GM19043 (cell line): ENCODE measurements at regions not wholly inside any gene's neighbourhood (a gene's known extent, or its start where the extent isn't known, plus 50 kb on each side); places are given as distances from the start of the nearest gene placed in this dataset.
"Not testable (repeated sequence)": the region's sequence is repeated elsewhere in the genome, so short reads cannot be mapped to it uniquely, and the experiment has no call there.

ENCODE experiments used
- ATAC-seq: cut with Tn5 transposase; IDR thresholded peaks from one replicate; pipeline ENCODE4 v1.9.1; 2021; ENCODE audit warnings: low read depth; ENCODE audit not compliant: unreplicated experiment

- no peak for ATAC-seq
These were observed 1045.8 kb downstream of the BRD1 start for GRCh38 chr22:48781868-48782267.

- no peak for ATAC-seq
These were observed 1046.3 kb downstream of the BRD1 start for GRCh38 chr22:48781391-48781790.

GRCh38 chr22:48780597-48781277 is 1046.9 kb downstream of the BRD1 start:
- no peak for ATAC-seq

GRCh38 chr22:48779661-48780596 is 1047.7 kb downstream of the BRD1 start:
- no peak for ATAC-seq

- no peak for ATAC-seq
These were observed 1048.4 kb downstream of the BRD1 start for GRCh38 chr22:48779211-48779643.

- no peak for ATAC-seq
These were observed 1049.1 kb downstream of the BRD1 start for GRCh38 chr22:48778308-48779195.

- no peak for ATAC-seq
These were observed 1055.3 kb downstream of the BRD1 start for GRCh38 chr22:48772286-48772907.

GRCh38 chr22:48765595-48765994 is 1062.1 kb downstream of the BRD1 start:
- ATAC-seq, result no peak

GRCh38 chr22:48761546-48761945 is 1066.1 kb downstream of the BRD1 start:
- ATAC-seq, result no peak

GRCh38 chr22:48760481-48761390 is 1066.9 kb downstream of the BRD1 start:
- no peak for ATAC-seq

GRCh38 chr22:48758881-48759875 is 1068.5 kb downstream of the BRD1 start:
- ATAC-seq, result no peak

GRCh38 chr22:48757985-48758561 is 1069.6 kb downstream of the BRD1 start:
- no peak for ATAC-seq

GRCh38 chr22:48757581-48757980 is 1070.1 kb downstream of the BRD1 start:
- ATAC-seq, result no peak

GRCh38 chr22:48757135-48757534 is 1070.5 kb downstream of the BRD1 start:
- not testable (repeated sequence) for ATAC-seq

GRCh38 chr22:48756146-48757111 is 1071.2 kb downstream of the BRD1 start:
- no peak for ATAC-seq

- no peak for ATAC-seq
These were observed 1072.4 kb downstream of the BRD1 start for GRCh38 chr22:48755059-48755949.
